RPMI8226 (cell line): ENCODE measurements at regions not wholly inside any gene's neighbourhood (a gene's known extent, or its start where the extent isn't known, plus 50 kb on each side); places are given as distances from the start of the nearest gene placed in this dataset.

Source experiments
- DNase-seq: peaks from one replicate; pipeline ENCODE4 v3.0.0-alpha.2; 2015

DNA sequence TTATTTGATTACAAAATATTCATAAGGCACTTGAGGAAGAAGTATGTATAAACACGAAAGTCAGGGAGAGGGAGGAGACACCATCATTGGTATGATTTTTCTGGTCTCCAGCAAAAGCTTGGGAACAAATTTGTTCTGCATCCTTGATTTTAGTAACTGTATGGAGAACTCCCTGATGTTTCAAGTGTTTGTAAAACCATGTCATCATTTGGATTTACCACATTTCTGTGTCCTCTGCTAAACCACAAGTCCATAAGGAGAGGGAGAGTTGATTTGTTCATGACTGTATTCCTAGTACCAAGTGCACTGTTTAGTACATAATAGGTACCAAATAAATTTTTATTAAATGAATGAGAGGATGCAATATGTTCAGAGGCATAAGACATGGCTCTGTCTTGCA, 181.1 kb downstream of the BTG1 start:
- DNase-seq = no peak

- no peak for DNase-seq
Observed at GRCh38 chr12:91959220-91959619, 186.4 kb downstream of the BTG1 start.

DNA sequence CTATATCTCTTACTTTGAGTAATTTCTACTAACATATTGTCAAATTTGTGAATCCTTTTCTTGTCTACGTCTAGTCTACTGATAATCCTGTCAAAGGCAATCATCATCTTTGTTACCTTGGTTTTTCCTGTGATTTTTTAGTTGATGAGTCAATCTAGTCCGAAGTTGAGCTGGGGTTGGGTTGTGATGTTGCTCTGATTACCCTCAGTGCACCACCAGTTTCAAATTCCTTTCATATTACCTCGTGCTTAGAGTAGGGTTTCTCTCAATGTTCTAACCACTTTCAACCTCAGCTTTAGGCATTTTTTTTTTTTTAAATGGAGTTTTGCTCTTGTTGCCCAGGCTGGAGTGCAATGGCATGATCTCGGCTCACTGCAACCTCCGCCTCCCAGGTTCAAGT, 186.8 kb downstream of the BTG1 start:
- no peak for DNase-seq

- DNase-seq = no peak
Observed at GRCh38 chr12:91954747-91955146, 190.9 kb downstream of the BTG1 start.

DNA sequence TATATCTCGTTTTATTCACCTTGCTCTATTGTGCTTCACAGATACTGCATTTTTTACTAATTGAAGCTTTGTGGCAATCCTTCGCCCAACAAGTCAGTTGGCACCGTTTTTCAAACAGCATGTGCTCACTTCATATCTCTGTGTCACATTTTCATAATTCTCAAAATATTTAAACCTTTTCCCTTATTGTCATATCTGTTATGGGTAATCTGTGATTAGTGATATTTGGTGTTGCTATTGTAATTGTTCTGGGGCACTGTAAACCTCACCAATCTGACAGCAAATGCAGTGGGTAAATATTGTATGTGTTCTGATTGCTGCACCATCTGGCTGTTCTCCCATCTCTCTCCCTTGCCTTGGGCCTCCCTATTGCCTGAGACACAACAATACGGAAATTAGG, 191.3 kb downstream of the BTG1 start:
- no peak for DNase-seq

DNA sequence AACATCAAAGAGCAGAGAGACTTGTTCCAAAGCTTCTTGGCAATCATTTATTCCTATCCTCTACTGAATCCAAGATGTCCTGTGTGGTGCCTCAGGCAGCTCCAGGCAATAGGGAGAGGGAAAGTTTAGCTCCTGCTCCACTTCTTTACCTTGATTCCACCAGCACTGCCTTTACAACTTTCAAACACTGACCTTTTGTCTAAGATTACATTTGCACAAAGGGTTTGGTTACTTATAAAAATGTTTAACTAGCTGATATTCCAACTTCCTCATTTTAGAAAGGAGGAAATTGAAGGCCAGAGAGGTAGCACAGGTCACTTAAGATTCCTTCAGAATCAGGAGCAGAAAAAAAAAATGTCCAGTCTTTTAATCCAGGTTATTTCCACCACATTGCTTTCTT, 192.7 kb downstream of the BTG1 start:
- DNase-seq = no peak

GRCh38 chr12:91951571-91951970, 194.1 kb downstream of the BTG1 start:
- no peak for DNase-seq

DNA sequence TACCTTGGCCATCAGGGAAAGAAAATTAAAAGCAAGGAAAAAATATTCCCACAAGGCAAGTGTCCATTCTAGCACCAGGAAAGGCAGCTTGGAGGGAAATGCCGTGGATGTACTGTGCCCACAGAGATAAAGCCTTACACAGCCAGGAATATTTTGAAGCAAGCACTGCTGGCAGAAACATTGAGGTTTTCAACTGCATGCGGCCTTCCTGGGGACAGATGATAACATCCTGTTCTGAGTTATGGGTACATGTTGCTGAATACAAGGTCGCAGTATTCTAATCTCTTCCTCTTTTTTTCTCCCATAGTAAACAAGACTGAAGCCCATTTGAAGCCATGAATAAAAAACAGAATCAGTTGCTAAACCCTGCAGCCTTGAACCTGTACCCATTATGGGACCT, 197.1 kb downstream of the BTG1 start:
- no peak for DNase-seq

- DNase-seq = no peak
Observed at GRCh38 chr12:91947459-91947858, 198.2 kb downstream of the BTG1 start.

- no peak for DNase-seq
Observed at GRCh38 chr12:91944637-91945036, 201.0 kb downstream of the BTG1 start.

GRCh38 chr12:91940826-91941570, 204.6 kb downstream of the BTG1 start:
- no peak for DNase-seq

GRCh38 chr12:91940322-91940721, 205.3 kb downstream of the BTG1 start:
- DNase-seq = no peak

- DNase-seq = no peak
Observed at GRCh38 chr12:91937706-91938105, 207.9 kb downstream of the BTG1 start.

DNA sequence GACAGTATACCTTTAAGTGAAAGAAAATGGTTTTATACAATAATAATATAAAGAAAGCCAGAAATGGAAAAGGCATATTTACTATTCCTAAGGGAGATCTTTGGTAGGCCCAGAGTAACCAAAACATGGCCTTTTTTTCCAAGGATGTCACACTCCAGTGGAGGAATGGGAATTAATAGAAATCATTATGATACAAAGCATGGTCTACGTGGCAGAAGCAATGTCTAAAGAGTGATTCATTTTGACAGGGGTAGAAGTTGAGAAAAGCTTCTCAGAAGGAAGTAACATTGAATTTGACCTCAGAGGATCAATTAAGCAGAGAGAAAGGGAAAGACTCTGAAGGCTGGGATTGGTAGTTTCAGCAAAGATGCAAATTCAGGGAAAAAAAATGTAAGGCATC, 208.6 kb downstream of the BTG1 start:
- no peak for DNase-seq

DNA sequence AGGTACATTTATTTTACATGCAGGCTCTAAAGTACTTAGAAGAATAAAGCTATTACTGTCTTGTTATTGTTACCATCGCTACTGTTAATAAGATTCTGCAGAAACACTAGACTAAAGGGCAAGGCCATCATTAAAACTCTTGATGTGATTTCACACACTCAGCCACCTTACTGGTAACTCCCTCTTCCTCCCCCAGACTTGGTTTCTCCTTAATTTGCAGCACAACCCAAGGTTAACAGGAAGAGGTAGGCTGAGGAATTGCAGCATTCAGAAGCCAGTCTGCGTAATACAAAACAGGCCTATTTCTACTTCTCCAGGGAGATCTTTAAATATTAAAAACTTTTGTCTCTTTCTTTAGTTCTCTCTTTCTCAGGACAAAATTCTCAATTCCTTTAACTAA, 210.3 kb downstream of the BTG1 start:
- DNase-seq = no peak

DNA sequence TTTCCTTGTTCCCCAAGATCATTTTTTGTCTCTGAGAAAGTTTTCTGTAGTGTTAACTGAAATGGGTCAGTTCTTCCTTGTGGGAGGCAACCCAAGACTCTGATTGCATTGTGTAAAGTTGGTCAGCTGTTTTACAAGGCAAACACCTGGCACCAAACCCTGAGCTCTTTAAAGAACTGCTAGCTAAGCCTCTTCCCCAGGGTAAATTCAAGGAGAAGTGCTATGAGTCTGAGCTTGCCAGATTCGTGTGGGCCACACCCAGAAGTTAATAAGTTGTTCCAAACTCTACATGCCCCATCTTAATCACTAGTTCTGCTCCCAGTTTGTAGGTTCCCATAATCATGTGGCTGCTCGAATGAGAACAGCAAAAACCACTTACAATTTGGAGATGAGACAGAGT, 214.5 kb downstream of the BTG1 start:
- DNase-seq = no peak

- DNase-seq = no peak
Observed at GRCh38 chr12:91928501-91928900, 217.1 kb downstream of the BTG1 start.

GRCh38 chr12:91926848-91927247, 218.8 kb downstream of the BTG1 start:
- no peak for DNase-seq

DNA sequence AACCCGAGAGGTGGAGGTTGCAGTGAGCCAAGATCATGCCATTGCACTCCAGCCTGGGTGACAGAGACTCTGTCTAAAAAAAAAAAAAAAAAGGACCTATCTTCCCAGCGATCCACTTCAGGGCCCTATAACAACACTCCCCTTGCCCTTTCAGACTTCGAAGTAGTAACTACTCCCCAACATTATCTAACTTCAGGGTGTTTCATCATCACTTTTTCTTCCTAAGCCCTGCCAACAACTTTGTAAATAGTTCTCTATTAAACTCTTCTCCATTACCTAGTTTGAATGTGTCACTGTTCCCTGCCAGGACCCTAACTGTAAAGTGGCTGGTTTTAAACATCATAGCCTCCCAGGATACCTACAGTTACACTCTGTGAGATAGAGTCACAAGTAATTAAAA, 220.8 kb downstream of the BTG1 start:
- DNase-seq = no peak

- no peak for DNase-seq
Observed at GRCh38 chr12:91923864-91924263, 221.8 kb downstream of the BTG1 start.

- DNase-seq = no peak
Observed at GRCh38 chr12:91922674-91923073, 223.0 kb downstream of the BTG1 start.

- DNase-seq = no peak
Observed at GRCh38 chr12:91922139-91922538, 223.5 kb downstream of the BTG1 start.

GRCh38 chr12:91921555-91921954, 224.1 kb downstream of the BTG1 start:
- DNase-seq = no peak

- no peak for DNase-seq
Observed at GRCh38 chr12:91920741-91921140, 224.9 kb downstream of the BTG1 start.

DNA sequence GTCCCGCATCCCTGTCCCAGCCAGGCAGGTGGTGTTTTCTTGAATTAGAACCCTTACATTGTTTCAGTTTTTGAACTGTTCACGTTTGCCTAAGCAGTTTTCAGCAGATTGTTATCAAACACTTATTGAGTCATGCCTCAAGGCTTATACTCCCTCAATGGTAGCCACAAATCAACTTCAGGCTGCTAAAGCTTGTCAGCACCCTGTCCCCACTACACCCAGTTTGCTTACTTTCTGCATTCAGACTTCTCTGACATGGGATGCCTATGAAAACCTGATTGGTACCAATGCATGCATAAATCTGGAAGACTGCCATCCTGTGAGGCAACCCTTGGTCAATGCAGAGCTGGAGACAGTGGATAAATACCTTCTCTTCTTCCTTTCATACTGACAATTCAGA, 225.4 kb downstream of the BTG1 start:
- DNase-seq = no peak

- DNase-seq = no peak
Observed at GRCh38 chr12:91918431-91918830, 227.2 kb downstream of the BTG1 start.
